ENCODE measurements at regions not wholly inside any gene's neighbourhood (a gene's known extent, or its start where the extent isn't known, plus 50 kb on each side); places are given as distances from the start of the nearest gene placed in this dataset.
"Not testable (repeated sequence)": the region's sequence is repeated elsewhere in the genome, so short reads cannot be mapped to it uniquely, and the experiment has no call there.

- DNase-seq = no peak
Measured at GRCh38 chr2:446963-447530, 159.2 kb upstream of the ALKAL2 start.

GRCh38 chr2:446303-446874, 158.5 kb upstream of the ALKAL2 start:
- no peak for DNase-seq

GRCh38 chr2:445896-446295, 158.0 kb upstream of the ALKAL2 start:
- peak; percentile 25 for DNase-seq

DNA sequence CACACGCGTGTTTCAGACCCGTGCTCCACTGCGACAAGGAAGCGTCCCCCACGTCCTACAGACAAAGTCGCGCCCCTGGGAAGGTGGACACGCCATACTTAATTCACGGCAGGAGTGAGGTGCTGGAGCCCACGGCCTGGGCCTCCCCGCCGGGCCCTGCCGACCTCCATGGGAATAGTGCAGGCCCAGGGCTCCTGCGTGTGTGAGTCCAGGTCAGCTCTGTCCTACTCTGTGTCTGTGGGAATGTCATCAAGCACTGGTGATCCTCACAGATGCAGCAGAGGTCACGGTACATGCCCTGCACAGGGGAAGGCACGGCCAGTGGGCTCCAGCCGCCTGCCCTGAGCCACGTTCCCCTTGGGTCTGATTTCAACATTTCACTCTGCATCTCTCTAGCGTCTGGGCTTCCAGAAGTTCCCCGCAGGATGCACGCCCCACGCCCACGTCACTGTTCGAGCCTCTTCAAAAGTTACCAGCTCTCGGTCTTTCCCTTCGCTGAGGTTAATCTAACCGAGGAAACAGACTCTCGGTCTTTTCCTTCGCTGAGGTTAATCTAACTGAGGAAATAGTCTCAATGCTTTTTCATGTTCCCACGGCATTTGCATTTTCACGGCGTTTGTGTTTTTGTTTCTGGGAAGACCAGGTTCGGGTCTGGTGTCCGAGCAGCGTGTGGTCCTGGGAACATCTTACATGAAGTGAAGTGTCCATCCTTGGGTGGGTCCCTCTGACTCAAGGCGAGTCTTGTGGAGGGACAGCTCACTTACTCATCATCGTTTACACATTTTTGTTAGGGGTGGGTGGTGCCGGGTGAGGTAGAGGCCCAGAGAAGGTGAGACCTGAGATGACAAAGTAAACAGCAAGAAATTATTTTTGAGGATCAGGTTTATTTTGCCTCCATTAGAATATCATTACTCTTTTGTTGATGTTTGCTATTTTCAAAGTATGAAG, 157.3 kb upstream of the ALKAL2 start:
- DNase-seq = no peak

- no peak for DNase-seq
Measured at GRCh38 chr2:443741-444140, 155.8 kb upstream of the ALKAL2 start.

GRCh38 chr2:443216-443615, 155.3 kb upstream of the ALKAL2 start:
- no peak for DNase-seq

DNA sequence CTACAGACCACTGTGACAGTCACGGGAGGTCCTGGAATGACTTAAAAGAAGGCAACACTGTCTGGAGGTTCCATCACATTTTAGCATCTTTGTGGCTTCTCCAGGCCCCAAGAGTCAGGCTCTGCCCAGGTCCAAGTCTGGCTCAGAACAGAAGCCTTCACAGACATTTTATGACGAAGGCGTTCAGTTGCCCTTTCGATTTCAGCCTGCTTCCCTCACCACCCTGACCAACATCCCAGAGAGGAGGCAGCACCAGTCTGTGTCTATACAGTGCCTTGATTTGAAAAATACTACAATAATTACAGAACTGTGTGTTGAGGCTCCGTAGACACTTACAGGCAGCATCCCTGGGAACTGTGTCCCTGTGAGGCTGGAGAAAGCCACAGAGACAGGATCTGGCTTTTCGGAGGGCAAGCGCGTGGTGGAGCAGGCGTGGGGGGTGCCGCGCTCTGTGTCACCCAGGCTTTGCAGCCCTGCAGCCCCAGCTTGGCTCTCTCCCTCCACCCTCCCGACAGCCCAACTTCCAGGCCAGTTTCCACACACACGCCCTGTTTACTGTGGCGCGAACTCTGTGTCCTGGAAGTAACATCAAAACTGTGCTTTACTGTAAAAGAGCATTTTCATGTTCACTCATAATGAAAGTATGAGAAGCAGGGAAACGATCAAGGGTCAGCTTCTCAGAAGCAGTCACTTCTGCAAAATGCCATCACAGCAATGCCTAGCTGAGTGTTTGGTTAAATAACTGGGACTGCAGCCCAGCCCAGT, 153.5 kb upstream of the ALKAL2 start:
- DNase-seq = no peak

DNA sequence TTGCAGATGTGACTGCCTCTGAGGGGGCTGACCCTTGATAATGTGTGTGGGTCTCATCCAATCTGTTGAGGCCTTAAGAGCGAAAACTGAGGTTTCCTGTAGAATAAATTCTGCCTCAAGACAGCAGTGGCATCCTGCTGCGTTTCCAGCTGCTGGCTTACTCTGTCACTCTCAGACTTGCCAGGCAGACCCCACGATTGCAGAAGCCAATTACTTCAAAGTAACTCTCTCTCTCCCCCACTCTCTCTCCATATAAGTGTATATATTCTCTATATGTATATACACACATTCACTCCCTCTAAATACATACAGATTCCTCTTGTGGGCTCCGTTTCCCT, 152.5 kb upstream of the ALKAL2 start:
- no peak for DNase-seq

DNA sequence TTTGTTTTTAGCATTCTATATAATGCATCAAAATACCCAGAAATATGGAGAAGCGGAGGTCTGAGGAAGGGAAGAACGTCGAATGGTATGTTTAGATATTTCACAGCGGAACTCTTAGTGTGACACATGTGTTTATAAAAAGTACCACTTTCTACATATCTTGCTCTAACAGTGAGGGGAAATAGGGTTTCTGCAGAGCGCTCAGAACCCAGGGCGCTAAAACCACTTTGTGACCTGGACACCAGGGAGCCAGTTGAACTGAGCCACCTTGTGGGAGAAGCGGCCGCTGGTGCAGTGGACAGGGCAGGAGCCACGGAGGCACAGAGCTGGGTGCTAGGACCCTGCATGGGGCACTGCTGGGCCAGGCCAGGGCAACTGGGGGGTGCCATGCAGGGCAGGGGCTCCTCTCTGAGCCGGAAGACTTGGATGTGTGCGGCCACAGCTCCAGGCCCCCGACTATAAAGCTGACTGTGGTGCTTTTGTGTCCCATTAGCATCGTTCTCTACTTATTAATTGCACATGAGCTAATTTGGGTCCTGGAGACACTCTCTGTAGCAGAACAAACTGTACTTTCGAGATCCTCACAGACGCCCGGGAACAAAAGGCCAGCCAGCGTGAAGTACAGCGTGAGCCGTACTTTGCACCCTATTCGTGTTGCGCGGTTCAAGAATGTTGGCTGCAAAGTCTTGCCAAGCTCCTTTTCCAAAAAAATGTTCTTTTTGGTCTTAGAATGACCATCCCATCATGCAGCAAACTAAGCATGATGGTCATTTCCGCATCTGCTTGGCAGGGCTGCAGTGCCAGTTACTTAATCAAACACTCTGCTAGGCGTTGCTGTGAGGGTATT, 151.9 kb upstream of the ALKAL2 start:
- no peak for DNase-seq

DNA sequence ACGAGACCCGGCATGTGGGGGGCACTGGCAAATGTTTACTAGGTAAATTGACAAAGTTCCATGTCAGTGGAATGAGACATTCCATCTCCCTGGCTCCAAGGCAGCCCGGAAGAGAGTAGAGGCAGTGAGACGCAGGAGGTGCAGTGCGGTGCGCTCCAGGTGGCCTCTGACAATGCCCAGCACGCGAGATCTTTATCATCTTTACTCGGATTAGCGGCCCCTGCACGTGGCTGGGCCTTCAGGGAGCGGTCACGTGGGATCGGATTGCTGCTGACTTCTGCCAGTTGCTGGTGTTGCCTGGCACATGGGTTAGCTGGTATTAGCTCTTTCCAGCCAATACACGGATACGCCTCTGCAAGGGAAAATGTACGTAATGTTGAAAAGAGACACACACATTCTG, 151.2 kb upstream of the ALKAL2 start:
- no peak for DNase-seq

GRCh38 chr2:437756-438393, 150.0 kb upstream of the ALKAL2 start:
- peak; percentile 21 for DNase-seq

- DNase-seq = no peak
Measured at GRCh38 chr2:437180-437579, 149.3 kb upstream of the ALKAL2 start.

DNA sequence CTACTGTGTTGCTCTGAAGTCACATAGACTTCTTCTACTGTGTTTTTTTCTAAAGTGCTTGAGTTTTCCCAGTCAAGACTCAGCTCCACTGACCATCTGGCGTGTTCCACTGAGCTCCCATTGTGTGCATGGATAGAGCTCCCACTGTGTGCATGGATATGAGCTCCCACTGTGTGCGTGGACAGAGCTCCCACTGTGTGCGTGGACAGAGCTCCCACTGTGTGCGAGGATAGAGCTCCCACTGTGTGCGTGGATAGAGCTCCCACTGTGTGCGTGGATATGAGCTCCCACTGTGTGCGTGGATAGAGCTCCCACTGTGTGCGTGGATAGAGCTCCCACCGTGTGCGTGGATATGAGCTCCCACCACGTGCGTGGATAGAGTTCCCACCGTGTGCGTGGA, 148.3 kb upstream of the ALKAL2 start:
- DNase-seq = no peak

DNA sequence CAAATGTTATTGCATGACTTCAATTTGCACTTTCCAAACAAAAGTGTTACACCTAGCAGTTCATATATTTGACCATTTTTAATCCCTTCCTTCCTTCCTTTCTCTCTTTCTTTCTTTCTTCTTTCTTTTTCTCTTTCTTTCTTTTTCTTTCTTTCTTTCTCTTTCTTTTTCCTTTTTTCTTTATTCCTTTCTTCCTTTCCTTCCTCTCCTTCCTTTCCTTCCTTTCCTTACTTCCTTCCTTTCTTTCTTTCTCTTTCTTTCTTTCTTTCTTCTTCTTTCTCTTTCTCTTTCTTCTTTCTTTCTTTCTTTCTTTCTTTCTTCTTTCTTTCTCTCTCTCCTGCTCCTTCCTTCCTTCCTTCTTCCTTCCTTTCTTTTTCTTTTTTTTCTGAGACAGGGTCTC, 146.7 kb upstream of the ALKAL2 start:
- DNase-seq = no peak

DNA sequence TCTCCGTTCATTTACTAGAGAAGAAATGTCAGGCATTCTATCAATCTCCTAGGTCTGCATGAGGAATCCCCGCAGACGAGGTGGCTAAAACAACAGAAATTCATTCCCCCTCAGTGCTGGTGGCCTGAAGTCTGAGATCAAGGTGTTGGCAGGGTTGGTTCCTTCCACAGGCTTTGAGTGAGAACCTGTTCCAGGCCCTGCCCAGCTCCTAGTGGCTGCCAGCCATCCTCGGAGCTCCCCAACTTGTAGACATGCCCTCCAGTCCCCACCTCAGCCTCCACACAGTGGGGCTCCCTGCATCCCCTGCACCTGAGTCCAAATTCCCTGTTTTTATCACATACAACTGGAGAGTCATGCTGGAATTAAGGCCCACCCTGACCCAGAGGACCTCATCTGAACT, 145.3 kb upstream of the ALKAL2 start:
- no peak for DNase-seq

- no peak for DNase-seq
Measured at GRCh38 chr2:430291-431040, 142.6 kb upstream of the ALKAL2 start.

- no peak for DNase-seq
Measured at GRCh38 chr2:429575-430254, 141.8 kb upstream of the ALKAL2 start.

- DNase-seq = no peak
Measured at GRCh38 chr2:429142-429541, 141.3 kb upstream of the ALKAL2 start.

DNA sequence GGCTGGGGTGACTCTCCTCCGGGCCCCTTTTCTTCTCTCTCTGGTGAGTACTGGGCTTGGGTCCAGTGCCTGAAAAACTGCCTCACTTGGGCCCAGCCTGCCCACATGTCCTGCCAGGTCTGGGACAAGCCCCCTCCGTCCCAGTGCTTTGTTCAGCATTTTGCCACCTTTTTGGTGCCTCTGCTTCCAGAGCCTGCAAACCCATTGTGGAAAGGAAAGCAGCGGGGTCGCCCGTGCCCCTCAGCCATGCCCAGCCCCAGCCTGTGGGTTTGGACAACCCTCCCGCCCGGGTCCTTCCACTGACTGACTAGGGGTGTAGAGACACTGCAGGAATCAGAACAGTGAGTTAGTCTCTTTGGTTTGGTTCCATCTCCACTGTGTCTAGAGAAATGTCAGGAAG, 140.7 kb upstream of the ALKAL2 start:
- no peak for DNase-seq

DNA sequence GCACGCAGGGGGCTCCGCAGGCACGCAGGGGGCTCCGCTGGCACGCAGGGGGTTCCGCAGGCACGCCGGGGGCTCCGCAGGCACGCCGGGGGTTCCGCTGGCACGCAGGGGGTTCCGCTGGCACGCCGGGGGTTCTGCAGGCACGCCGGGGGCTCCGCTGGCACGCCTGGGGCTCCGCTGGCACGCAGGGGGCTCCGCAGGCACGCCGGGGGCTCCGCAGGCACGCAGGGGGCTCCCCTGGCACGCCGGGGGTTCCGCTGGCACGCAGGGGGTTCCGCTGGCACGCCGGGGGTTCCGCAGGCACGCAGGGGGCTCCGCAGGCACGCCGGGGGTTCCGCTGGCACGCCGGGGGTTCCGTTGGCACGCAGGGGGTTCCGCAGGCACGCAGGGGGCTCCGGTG, 138.8 kb upstream of the ALKAL2 start:
- not testable (repeated sequence) for DNase-seq

DNA sequence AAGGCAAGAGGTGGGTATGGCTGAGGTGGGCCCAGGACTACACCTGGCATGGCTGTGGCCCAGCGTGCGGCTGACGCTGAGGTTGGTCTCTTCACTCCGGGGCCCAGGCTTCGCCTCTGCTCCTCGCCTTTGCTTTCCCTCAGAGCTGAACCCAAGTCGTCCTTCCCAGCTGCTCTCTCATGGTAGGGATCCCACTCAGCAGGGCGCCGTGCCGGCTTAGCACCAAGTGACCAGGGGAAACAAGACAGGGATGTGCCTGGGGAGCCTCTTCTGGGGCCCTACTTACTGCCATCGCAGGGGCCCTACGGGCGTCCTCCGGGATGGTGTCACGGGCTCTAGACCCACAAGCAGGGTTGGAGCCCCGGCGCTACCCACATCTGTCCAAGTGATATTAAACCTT, 138.1 kb upstream of the ALKAL2 start:
- DNase-seq = no peak
